T47D (cell line): ENCODE measurements at regions not wholly inside any gene's neighbourhood (a gene's known extent, or its start where the extent isn't known, plus 50 kb on each side); places are given as distances from the start of the nearest gene placed in this dataset.

Source experiments
- DNase-seq, 2 experiments: peaks; one replicate each; pipeline versions ENCODE4 v3.0.0 to v3.0.0-alpha.2; 2011 to 2012; ENCODE audit warnings: low read depth in 1 of 2, low spot score in 1 of 2
- JUND ChIP-seq: IDR thresholded peaks from 2 replicates; pipeline ENCODE4 v1.6.1; 2012; ENCODE audit warnings: low read depth
- in situ Hi-C: cut with HindIII; loops from 2 replicates; pipeline ENCODE4 v1.10.0; 2016; ENCODE audit warnings: low sequenced_read_pairs, low pct_unique_long_range_greater_than_20kb

DNA sequence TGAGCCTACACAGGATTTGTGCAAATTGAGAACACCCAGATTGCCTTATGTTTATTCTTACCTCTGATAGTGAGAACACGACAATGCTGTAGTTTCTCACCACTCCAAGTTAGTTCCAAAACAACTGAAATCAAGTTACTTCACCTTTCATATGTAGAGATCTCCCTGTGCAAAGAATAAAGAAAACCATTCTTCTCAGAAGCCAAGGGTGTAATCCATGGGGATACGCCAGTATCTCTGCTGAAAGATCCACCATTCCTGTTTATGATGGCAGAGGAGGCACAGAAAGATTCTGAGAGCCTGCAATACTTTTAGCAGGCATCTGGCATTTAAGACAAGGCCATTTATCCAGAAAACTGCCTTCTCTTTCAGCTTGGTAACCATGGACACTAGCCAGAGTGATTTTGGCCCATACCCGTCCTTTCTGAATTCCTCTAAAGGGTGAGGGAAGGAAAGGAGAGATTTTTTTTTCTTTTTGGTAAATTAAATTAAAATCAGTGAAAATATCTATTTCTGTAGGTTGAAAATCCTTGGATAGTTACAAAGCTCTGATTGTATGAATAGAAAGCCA, 355.4 kb upstream of the FAR2 start:
- DNase-seq, result no peak
- no peak for TF ChIP-seq JUND
- in situ Hi-C loops, result no loop called here

DNA sequence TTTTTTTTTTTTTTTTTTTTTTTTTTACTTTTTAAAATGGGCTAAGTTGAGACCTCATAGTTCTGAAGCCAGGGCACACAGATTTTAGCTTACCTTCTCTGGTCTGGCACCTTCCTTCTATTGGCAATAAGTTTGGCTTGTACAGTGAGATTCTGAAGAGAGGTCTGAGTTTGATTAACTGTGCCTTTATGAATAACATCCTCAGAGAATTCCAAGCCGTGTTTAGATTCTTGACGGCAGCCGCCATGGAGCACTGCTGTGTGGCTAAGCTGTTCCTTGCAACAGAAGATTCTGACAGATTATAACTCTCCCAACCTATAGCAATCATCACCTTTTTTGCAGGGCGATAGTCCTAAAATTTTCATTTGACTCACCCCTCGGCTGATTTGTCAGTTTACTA, 354.9 kb upstream of the FAR2 start:
- in situ Hi-C loops, result no loop called here
- TF ChIP-seq JUND, result no peak
- no peak for DNase-seq

DNA sequence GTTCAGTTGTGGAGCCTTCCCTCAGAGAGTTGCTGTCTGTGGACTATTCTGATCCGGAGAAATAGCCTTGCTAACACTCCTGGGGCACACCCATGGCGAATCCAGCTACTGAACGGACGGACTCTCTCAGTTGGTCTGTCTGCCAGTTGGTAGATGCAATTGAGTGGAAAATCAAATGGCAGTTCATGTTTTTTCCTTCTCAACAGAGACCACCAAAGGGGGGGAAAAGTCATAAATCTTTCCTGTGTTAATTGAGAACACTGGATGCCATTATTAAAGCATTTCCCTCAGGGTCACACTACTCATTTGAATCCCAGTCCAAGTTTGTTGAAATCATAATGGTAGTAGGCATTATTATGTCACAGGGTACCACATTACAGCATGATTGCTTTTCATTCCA, 354.3 kb upstream of the FAR2 start:
- TF ChIP-seq JUND, result no peak
- DNase-seq, result no peak
- in situ Hi-C loops, result no loop called here

DNA sequence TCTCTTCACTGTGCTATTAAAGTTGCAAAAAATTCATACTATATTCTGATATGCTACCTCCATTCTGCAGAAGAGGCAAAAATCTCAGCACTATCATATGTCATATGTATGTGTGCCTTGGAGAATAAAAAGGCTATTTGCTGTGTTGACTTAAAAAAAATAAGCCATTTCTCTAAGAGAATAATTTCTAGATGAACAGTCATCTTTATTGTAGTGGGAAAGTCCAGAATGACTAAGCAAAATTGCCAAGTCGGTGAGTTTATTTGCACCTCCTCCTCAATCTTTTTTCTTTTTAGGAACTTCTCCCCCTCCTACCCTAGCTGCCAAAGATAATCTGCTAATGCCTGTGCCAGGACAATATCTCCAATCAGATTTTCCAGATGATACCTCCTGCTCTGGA, 353.8 kb upstream of the FAR2 start:
- in situ Hi-C loops, result no loop called here
- TF ChIP-seq JUND, result no peak
- DNase-seq, result no peak

DNA sequence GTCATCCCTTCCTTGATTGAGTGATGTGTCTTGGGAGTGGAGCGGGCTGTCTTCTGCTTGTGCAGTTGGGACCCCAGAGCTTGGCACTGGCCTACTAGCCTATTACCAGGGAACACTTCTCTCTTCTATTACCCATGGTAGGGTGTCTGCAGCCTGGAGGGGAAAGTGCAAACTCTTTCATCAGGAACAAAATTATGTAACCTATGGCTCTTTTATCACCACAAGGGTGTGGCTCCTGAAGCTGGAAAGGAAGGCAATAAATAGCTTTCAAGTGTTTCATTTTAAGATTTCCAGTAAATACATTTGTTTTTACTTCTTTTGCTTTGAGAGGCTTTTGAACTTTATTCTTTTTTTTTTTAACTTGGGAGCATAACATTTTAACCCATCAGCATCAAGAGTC, 349.7 kb upstream of the FAR2 start:
- DNase-seq, result no peak
- no peak for TF ChIP-seq JUND
- in situ Hi-C loops, result no loop called here

DNA sequence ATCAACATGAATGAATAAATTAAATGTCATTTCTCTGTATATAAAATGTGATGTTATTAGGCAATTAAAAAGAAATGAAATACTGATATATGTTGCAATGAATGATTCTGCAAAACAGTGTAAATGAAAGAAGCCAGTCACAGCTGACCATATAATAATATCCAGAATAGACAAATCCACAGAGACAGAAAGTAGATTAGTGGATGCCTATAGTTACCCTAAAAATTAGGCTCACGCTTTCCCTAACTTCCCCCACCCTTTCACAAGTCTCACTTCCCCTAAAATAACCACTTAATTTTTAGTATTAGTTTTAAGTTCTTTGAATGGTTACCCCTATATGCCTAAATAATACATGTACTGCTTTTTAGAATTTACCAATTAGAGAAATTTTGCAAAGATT, 348.9 kb upstream of the FAR2 start:
- no peak for TF ChIP-seq JUND
- in situ Hi-C loops, result no loop called here
- no peak for DNase-seq

DNA sequence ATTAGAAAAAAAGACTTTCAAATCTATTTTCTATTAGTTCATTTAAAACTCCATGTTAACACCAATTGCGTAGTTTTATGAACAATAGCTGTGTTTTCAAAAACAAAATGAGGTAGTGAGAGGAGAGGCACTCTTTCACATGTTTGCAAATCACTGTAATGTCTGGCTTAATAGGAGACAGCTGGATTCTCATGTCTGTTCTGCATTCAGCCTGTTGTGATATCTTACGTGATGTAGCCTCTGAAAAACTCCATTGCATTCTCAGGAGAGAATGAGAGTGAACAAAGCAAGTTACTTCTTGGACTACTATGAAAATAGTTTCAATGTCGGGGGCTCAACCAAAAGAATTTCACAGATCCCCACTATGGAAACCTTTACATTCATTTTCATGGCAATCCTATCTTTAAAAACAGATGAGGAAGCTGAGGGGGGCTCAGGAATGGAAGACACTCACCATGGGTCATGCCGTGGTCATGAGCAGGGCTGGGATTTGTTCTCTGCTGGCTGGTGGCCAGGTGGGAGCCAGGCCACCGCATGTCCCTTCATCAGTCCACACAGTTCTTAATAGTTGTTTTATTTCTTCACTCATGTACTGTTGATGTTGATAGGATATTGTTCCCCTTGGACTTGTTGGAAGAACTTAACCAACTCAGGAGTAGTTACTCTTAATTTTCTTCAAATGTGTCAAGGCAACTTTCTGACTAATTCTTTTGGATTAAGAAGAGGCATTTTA, 346.2 kb upstream of the FAR2 start:
- TF ChIP-seq JUND, result no peak
- DNase-seq, result no peak
- in situ Hi-C loops, result no loop called here

DNA sequence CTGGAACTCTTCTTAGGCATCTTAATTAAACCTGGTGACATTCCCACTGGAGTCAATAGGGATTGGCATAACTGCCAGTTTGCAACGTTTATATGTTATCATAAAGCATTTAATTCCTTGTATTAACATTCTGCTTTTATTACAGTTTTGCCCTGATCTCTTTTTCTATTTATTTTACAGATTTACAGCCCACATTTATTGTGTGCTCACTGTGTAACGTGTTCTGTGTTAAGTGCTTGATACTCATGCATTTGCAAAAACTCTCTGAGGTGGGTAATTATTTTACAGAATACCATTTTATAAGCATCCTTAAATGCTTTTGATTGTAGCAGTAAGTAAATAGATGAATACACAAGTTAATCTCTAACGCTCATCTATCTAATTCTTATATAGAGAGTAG, 341.5 kb upstream of the FAR2 start:
- in situ Hi-C loops, result no loop called here
- no peak for DNase-seq
- no peak for TF ChIP-seq JUND

DNA sequence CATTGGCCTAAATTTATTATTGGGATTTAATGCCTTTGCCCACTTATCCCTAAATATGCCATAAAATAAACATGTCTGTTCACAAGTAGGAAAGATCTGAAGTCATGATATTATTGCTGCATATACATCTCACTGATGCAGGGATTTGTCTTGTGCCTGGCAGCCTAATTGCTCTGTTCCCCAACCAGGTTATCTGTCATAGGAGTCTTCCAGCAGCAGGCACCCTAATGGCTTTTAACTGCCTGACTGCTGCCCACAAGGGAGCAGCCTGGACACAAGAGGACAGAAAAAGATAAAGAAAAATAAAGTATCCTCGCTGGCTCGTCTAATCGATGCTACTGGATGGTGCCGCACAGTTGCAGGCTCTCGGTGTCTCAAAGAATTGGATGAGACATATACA, 337.6 kb upstream of the FAR2 start:
- in situ Hi-C loops, result no loop called here
- no peak for DNase-seq

DNA sequence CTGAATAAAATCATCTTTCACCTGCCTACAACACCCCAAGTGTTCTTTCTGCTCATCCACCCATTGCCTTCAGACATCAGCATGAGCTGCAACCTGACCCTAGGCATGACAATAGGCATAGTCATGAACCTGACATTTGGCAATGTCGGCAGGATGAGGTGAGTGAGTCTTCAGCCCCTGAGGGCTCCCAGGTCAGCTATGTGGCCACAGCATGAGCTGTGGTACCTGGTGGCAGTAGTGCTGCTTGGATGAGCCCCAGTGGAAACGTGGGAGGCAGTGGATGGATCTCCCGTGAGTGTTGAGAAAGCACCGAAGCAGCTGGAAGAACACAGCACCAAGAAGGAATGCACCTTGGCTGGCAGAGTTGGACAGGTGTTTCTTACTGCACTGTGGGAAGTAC, 334.8 kb upstream of the FAR2 start:
- no peak for DNase-seq
- TF ChIP-seq JUND, result no peak
- in situ Hi-C loops, result no loop called here

More for the DNA sequence above, 337.6 kb upstream of the FAR2 start:
- no peak for TF ChIP-seq JUND

DNA sequence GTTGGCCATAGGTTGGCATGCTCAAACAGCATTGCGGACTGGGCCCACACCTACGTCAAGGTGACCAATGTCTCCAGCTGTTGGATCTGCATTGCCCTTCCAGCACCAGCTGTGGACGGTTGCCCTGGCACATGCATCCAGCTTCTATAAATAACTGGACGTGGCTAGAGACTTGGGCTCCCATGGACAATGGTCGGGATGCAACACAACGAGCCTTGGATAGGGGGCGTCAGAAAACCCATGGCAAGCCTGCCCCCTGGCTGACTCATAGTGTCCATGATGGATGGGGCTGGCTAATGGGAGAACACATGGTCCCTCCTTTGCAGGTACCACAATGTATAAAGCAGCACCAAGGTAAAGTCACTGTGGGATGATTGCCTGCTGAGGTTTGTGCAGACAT, 331.6 kb upstream of the FAR2 start:
- TF ChIP-seq JUND, result no peak
- in situ Hi-C loops, result no loop called here
- no peak for DNase-seq

DNA sequence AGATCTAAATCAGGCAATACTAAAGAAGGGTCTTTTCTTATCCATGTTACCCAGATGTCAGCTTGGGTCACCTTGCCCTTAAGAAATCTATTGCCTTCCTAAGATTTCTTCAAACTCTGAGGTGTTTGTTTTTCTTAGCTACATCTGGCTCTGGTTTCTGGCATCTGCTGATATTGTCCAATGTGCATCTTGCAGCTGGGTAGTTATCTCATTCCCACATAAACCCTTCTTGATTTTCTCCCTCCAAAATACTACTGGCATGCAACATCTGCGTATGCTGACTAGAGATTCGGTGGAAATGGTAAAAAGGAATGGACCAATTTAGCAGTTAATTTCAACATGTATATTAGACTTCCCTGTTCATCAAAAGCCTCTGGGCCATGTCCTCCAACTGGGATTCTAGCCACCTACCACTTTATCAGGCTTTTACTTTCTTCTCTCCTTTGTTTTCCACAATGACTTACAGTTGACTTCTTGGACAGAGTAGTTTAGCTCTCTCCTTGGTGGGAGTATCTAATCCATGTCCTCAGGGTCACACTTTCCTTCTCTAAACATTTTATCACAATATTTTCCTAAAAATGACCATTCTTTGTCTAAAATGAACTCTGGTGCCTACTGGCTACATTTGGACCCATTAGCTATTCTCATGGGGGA, 324.8 kb upstream of the FAR2 start:
- TF ChIP-seq JUND, result no peak
- in situ Hi-C loops, result no loop called here

DNA sequence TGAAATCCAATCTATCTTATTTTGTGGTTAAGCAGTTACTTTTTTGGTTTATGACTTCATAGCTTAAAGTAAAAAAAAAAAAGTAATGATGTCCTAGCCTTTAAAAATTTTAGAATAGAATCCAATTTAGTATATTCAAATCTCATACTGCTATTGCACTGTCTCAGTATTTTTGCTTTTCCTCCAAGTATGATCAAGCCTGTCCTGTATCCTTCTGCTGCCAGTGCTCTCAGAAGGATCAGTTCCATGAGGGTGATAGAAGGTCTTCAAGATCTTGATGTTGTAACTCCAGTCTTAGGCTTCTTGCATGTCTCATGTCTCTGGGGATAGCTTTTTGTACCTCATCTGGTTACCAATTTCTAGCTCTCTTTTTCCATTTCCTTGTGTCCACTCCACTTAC, 324.2 kb upstream of the FAR2 start:
- in situ Hi-C loops, result no loop called here
- no peak for DNase-seq
- TF ChIP-seq JUND, result no peak

More for the DNA sequence above, 324.8 kb upstream of the FAR2 start:
- DNase-seq, result no peak
